GM21619 (cell line): ENCODE measurements at regions not wholly inside any gene's neighbourhood (a gene's known extent, or its start where the extent isn't known, plus 50 kb on each side); places are given as distances from the start of the nearest gene placed in this dataset.
A peak's percentile ranks its signal among the peaks of the same experiment; 100 is the strongest.
"Not testable (repeated sequence)": the region's sequence is repeated elsewhere in the genome, so short reads cannot be mapped to it uniquely, and the experiment has no call there.

Experiments used
- ATAC-seq: cut with Tn5 transposase; IDR thresholded peaks from one replicate; pipeline ENCODE4 v1.9.1; 2021; ENCODE audit not compliant: unreplicated experiment

DNA sequence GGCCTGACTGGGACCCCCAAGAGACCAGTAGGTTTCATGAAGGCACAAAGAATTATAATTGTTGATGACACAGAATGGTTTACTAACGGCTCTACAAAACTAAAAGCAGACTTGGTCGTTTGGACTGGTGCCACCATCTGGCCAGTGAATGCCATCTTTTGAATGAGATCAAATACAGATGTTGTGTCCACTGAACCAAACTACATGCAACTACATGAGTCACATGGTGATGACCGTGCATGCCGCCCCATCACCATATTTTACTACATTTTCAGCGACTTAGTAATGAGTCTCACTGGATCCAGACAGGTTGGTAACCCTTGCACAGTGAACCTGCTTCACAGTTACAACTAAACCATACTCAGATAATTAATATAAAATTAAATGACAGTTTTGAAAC, 803.3 kb downstream of the DIPK2A start:
- ATAC-seq: no peak

DNA sequence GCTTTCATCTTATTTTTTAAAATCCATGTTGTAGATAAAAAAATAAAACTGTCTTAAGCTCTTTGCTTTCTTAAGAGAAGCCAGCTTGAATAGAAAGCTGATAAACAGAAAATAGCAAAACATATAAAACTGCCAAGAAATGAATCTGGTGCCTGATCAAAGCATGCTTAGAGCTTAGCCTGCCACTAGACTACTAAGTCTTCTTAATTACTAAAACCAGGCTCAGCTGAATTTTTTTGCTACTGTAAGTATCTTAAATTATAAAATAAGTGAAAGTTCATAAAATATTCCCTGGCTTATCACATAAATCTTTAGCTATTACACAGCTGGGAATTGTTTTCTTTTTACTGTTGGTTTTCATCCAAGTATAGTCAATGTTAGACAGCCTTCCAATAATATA, 803.9 kb downstream of the DIPK2A start:
- no peak for ATAC-seq

DNA sequence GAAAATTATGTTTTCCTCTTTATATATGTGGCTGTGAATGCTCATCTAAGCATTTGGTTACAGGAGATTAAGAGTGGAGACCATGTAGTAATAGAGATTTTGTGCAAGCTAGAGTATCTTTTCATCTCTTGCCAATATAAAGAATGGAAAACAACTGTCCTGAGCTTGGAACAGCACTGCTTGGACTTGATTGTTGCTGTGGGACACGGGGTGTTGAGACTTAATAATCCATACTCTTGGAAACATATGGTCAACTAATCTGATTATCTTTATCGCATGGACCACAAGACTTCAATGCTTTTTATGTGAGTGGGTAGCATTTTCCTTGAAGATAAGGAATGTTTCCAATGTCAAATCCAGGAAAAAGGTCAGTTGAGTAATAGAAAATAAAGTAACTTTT, 806.3 kb downstream of the DIPK2A start:
- no peak for ATAC-seq

DNA sequence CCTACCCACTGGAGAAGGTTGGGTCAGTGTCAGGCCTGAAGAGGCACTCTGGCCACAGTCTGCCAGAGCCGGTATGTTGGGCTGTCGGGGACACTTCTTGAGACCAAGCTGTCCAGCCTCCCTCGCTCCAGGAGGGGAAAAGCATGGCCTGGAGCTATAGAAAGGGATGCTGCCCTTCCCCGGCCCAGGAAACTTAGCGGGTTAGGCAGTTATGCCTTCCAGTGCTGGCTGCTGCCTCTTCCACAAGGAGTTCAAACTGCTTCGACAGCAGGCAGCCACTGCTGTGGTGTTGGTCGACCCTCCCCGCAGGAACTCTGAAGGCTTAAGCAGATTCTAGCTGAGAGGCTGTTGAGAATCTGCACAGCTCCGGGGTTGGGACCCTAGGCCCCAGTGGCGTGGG, 819.4 kb downstream of the DIPK2A start:
- ATAC-seq: no peak

DNA sequence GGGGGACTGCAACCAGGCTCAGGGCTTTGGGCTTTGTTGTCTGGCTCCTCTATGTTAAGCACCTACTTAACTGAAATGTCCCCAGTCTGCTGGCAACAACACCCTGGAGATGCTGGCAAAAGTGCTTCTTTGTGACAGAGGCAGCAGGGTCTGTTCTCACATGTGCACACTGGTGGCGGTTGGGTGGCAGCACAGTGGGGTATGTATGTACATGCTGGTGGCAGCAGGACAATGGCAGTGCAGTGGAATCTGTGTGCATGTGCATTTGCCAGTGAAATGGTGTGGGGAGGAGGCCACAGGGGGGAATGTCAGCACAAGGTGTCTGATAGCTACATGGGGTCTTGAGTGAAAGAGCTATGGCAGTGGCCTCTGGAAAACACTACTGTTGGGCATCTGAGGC, 830.3 kb downstream of the DIPK2A start:
- no peak for ATAC-seq

DNA sequence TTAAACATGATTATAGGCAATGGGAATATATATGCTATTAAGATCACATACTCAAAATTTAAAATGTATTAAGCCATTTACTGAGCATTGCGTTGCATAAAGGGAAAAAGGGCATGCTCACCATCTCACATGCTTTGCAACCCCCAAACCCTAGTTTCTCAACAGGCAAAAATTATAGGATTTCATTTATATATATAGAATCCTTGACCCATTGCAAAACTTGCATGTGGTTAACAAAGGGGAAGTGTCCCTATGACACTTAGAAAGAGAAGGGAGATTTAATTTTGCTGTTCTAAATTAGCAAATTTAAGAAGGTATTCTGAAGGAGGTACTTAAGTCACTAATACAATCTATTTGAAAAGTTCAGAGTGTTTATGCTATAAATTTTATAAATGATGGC, 837.8 kb downstream of the DIPK2A start:
- no peak for ATAC-seq

DNA sequence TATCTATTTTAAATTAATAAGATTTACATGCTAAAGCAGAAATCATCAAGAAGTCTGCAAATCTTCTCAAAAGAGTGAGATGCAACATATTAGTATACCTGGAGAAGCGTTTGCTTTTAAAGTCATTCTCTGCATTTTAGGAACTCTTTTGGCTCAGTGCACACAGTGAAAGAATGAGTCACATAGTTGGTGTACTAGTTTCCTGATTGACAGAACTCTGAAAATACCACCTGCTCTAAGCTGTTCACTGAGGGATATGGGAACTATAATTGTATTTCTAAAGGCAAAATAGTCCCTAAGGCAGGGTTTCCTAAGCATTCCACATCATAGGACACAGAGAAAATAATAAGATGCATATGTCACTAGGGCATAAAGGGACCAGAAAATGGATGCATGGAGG, 838.5 kb downstream of the DIPK2A start:
- ATAC-seq: peak; percentile 82

DNA sequence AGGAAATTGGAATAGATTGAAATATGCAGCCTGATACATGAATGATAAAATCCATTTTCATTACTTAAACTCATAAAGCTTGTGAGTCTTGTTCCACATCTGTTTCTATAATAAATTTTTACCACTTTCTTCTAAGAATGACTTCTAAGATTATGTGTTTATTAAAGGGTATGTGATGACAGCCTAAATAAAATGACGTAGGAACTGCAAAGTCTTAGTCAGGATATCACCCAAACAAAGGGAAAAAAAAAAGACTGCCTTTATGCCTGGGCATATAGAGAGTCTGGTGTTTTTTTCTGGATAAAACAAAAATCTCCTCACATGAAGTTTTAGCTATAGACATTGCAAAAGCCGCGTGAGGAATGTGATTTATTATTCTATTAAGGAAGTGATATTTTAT, 844.0 kb downstream of the DIPK2A start:
- ATAC-seq: no peak

DNA sequence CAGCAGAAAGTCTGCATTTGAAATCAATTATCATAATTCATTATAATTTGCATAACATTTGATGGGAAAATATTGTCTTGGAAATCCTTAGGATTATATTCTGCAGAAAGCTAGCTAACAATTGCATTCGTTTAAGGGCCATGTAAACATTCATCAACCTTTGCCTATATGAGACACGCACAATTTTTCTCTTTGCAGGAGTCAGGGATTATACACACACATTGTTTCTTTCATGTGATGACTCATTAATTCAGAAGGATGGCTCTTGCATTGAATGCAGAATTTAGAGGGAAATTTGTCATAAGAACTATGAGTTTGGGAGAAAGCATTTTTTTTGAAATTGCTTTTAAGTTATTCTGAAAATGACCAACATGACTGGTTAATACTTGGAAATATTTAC, 844.7 kb downstream of the DIPK2A start:
- no peak for ATAC-seq

DNA sequence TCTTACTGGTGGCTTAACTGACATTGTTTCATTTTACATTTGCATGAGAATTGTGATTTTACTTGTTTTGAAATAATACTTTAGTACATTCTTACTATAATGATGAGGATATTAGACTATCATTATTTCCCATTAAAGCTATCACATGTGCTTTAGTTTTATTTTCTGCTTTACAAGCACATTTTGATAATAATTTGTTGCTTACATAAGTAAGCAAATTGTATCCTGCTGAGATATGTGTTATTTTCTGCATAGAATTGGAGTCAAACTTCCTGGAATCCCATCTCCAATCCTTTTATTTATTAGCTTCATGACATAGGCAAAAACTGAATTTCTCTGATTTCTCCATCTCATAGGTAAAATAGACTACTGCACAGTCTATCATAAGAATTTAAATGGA, 847.4 kb downstream of the DIPK2A start:
- no peak for ATAC-seq

DNA sequence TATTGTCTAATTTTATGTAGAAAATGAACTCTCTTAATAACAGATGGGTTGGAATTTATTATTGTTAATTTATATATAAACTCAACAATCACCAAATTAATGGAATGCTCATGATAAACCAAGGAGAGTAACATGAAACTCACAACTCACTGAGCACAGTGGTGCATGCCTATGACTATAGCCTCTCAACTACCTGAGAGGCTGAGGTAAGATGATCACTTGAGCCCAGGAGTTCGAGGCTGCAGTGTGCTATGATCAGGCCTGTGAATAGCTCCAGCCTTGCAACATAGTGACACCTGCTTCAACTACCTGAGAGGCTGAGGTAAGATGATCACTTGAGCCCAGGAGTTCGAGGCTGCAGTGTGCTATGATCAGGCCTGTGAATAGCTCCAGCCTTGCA, 848.6 kb downstream of the DIPK2A start:
- ATAC-seq: not testable (repeated sequence)

DNA sequence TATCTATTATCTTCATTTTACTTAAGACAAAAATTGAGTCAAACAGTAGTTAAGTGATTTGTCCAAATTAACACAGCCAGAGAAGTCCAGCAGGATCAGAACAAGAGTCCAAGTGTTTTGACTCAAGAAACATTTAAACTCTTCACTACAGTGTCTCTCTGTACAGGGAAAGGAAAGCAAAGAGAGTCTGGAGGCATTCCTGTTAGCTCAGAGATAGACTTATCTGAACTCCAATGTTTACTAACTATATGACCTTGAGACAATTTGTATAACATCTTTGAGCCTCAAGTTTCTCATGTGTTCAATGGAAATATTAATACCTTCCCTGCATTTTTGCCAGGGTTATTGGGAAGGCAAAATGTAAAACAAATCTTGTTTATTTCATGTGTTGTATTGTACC, 849.1 kb downstream of the DIPK2A start:
- no peak for ATAC-seq

DNA sequence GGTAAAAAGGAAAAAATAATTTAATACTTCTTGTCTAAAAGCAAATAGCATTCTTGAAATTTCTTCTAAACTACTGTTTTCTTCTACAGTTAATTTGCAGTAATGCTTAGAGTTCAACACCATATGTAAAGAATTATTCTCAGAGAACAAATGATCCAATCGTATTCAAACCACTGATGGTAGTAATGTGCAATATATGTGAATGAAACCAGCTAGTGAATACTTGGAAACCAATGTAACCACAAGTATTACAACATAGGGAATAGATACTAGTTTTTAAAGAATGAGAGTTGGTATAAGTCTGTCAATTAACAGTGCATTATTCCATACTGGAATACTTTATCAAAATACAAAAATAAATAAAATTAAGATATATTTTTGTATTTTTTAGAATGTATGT, 850.0 kb downstream of the DIPK2A start:
- no peak for ATAC-seq

DNA sequence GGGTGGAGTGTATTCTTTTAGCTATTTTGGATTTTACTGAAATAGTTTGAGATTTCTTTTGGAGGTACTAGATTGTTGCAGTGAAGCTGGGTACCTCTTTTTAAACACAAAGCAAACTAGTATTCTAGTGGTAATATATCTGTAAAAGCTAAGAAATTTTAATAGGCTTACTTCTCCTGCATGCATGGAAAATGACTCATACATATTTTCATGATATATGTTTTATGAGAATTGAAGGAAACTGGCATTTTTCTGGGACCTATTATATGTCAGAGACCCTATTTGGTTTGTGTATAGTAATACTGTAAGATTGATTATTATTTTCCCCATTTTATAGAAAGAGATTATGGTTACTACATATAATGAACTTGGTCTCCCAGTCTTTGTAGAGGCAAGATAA, 851.0 kb downstream of the DIPK2A start:
- no peak for ATAC-seq

DNA sequence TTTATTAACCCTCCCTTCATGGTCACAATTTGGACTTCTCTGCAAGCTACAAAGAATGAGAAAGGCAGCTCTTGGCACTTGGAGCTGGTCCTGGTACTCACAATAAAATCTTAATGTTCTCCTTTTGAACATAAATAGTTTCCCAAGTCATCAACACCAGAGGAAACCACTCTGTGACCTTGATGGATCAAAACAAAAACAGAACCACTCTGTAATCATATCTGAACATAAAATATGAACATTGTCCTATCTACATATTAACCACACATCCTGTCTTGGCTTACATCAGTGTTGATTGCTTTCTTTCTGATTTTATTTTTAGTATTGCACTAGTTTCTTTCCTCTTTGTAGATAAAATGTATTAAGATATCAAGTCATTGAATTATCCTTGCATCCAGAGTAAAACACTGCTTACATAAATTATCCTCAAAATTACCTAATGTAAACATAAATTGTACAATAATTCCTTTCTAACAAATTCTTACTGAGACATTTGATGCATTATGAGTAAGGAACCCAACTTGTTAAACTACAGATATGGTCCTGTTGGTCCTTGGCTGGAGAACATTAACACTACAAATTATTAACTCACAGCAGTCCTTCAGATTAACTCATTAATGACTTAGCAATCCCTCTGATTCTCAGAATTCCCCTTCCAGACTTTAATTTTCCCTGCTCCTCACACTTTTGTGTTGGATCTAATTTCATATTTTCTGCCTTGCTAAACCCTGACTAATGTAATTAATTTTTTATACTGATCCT, 860.5 kb downstream of the DIPK2A start:
- no peak for ATAC-seq

DNA sequence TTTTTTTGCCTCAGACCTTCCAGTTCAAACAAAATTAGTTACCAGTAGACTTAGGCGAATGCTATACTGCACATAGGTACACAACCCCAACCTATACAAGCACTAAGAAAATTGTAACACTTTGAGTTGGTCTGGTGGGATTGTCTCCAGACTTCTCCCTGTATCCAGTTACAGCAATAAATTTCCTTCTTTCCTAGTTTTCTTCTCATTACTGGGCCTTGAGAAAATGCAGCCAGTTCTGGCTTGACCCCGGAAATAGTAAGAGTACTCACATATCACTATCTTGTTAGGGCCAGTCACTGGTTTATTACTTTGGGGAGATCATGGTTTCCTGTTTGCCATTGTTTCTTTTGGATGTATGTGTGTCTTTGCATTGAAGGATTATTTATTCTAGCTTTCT, 868.4 kb downstream of the DIPK2A start:
- ATAC-seq: no peak

DNA sequence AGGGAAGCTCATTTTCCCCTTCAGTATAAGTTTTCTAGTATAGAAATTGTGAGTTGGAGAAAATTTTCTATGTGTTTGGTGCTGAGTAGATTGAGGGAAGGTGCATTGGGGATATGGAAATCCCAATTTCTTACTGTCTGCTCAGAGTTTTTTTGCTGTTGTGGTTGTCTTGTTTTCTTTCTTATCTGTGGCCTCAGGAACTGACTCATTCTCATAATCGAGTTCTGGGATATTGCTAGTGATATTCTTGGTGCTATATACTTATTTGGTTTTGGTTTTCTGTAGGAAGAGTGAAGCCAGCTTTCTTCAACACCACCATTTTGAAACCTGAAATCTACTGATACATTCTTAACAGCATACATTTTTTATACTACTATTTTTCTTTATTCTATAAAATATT, 869.2 kb downstream of the DIPK2A start:
- ATAC-seq: no peak

DNA sequence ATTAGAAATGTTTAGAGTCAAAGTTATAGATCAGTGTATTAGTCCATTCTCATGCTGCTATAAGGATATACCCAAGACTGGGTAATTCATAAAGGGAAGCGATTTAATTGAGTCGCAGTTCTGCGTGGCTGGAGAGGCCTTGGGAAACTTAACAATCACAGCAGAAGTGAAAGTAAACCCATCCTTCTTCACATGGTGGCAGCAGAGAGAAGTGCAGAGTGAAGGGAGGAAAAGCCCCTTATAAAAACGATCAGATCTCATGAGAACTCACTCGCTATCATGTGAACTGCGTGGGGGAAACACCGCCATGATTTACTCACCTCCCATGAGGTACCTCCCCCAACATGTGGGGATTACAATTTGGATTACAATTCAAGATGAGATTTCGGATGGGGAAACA, 871.5 kb downstream of the DIPK2A start:
- ATAC-seq: no peak

DNA sequence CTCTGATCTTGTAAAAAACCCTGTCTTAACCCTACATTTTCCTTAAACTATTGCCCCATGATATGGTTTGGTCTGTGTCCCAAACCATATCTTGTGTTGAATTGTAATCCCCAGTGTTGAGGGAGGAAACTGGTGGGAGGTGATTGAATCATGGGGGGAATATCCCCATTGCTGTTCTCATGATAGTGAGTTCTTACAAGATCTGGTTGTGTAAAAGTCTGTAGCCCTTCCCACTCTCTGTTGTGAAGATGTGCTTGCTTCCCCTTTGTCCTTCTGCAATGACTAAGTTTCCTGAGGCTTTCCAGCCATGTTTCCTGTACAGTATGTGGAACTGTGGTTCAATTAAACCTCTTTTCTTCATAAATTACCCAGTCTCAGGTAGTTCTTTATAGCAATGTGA, 881.4 kb downstream of the DIPK2A start:
- ATAC-seq: no peak

DNA sequence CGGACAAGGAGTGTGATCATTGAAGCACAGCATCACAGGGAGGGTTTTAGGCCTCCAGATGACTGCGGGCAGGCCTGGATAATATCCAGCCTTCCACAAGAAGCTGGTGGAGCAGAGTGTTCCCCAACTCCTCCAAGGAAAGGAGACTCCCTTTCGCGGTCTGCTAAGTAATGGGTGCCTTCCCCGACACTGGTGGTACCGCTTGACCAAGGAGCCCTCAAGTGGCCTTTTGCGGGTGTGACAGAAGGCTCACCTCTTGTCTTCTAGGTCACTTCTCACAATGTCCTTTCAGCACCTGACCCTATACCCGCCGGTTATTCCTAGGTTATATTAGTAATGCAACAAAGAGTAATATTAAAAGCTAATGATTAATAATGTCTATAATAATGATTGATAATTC, 882.4 kb downstream of the DIPK2A start:
- ATAC-seq: not testable (repeated sequence)

DNA sequence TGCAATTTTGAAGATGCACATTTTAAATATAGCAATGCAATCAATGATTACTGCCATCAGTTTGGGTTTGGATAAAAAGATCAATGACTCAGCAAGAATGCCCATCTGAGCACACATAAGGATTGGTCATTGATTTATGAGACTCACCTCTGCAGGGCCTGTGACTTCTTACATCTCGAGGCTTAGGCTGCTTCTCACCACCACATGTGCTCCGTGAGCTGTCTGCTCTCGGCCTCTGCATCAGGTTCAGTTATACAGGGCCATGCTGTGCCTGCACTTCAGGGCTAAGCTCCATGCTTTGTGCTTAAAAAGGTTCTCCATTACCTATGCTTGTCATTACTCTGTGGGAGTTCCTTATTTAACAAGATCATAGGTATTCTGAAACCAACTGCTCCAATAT, 887.5 kb downstream of the DIPK2A start:
- ATAC-seq: no peak

DNA sequence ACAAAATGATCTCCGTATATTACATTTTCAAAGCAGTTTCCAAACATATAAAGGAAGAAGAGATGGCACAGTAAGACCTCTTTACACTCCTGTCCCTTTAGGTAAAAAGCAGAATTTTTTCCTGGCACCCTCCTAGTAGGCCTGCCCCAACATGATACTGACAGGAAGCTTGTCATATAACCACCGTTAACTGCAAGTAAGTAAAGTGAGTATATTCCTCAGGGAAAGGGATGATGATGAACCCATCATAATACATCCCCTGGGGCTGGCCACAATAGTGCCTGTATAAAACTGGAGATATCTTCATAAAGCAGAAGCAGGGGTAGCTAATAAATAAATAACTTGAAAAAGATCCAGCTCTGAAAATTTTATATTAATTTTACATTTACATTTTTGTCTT, 893.0 kb downstream of the DIPK2A start:
- no peak for ATAC-seq

DNA sequence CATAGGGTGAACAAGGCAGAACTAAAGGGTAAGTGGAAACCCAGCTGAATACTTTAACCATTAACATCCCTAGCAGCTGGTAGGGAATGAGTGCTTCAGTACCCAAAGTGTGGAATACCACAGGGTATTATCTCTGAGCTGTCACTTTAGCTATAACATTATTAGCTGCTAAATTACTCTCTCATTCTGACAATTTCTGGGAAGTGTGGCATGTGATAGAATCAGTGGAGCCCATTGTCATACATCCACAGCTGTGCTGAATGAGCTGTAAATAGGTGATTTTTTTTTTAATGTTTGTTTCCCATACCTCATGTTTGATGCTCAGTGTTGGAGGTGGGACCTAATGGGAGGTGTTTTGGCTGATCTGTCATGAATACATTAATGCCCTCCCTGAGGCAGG, 894.3 kb downstream of the DIPK2A start:
- ATAC-seq: no peak
